ENCODE measurements at regions not wholly inside any gene's neighbourhood (a gene's known extent, or its start where the extent isn't known, plus 50 kb on each side); places are given as distances from the start of the nearest gene placed in this dataset.

DNA sequence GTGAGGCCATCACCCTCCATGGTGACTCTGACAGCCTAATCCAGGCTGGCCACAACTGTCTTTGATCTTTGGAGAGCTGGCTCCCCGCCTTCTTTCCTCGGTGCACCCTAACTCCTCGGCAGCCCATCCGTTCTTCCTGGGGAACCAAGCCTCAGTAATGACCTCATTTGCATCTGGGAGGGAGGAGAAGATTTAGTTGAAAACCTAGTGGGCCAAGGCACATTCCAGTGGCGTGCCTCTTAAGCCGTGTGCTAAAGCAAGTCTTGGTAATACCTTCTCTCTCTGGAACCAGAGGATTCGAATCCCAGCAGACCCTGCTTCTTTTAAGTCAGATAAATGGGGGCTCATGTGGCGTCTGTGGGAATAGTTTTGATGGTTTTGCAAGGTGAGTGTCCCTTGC is 233.1 kb downstream of the EBLN2 start:
- TF ChIP-seq, protein P1, sequence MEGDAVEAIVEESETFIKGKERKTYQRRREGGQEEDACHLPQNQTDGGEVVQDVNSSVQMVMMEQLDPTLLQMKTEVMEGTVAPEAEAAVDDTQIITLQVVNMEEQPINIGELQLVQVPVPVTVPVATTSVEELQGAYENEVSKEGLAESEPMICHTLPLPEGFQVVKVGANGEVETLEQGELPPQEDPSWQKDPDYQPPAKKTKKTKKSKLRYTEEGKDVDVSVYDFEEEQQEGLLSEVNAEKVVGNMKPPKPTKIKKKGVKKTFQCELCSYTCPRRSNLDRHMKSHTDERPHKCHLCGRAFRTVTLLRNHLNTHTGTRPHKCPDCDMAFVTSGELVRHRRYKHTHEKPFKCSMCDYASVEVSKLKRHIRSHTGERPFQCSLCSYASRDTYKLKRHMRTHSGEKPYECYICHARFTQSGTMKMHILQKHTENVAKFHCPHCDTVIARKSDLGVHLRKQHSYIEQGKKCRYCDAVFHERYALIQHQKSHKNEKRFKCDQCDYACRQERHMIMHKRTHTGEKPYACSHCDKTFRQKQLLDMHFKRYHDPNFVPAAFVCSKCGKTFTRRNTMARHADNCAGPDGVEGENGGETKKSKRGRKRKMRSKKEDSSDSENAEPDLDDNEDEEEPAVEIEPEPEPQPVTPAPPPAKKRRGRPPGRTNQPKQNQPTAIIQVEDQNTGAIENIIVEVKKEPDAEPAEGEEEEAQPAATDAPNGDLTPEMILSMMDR (IDR thresholded peaks at IDR 0.05), result no peak
- TF ChIP-seq POLR2A (IDR thresholded peaks at IDR 0.05), result no peak

All from breast epithelium (tissue), 3 donors.